NB4 (cell line): ENCODE measurements at regions not wholly inside any gene's neighbourhood (a gene's known extent, or its start where the extent isn't known, plus 50 kb on each side); places are given as distances from the start of the nearest gene placed in this dataset.

Source experiments
- MYC ChIP-seq: IDR thresholded peaks from 2 replicates; pipeline ENCODE4 v1.6.1; 2011; ENCODE audit warnings: low read depth, low read length
- POLR2A ChIP-seq: IDR thresholded peaks from 2 replicates; pipeline ENCODE4 v1.6.1; 2011; ENCODE audit warnings: mild to moderate bottlenecking; ENCODE audit not compliant: insufficient read length; ENCODE audit errors: extremely low read depth
- TF ChIP-seq, protein P1 (sequence below): IDR thresholded peaks from one replicate; pipeline ENCODE4 v1.5.1; 2012; ENCODE audit warnings: low read depth, low read length
- TF ChIP-seq, protein P2 (sequence below): IDR thresholded peaks from 2 replicates; pipeline ENCODE4 v1.6.1; 2011; ENCODE audit warnings: low read depth, low read length

DNA sequence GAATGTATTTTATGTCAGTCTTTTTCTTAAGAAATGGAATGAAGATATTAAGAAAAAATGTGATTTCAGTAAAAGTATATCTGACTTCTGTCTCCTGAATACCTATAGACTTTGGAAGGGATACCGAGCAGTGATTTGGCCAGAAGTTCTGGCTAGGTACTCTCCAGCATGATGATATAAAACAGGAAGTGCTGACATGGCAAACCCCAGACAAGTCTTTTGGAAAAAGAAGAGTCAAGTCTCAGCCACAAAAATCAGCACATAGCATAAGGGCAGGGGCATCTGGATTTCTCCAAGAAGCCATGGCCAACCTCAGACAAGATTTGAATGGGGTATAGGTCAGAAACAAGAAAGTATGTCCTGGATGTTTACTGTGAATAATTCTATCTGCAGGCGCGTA, 643.3 kb upstream of the ARRDC4 start:
- TF ChIP-seq, protein P1, sequence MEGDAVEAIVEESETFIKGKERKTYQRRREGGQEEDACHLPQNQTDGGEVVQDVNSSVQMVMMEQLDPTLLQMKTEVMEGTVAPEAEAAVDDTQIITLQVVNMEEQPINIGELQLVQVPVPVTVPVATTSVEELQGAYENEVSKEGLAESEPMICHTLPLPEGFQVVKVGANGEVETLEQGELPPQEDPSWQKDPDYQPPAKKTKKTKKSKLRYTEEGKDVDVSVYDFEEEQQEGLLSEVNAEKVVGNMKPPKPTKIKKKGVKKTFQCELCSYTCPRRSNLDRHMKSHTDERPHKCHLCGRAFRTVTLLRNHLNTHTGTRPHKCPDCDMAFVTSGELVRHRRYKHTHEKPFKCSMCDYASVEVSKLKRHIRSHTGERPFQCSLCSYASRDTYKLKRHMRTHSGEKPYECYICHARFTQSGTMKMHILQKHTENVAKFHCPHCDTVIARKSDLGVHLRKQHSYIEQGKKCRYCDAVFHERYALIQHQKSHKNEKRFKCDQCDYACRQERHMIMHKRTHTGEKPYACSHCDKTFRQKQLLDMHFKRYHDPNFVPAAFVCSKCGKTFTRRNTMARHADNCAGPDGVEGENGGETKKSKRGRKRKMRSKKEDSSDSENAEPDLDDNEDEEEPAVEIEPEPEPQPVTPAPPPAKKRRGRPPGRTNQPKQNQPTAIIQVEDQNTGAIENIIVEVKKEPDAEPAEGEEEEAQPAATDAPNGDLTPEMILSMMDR, result no peak
- TF ChIP-seq POLR2A (no peak), MYC (no peak)
- TF ChIP-seq, protein P2, sequence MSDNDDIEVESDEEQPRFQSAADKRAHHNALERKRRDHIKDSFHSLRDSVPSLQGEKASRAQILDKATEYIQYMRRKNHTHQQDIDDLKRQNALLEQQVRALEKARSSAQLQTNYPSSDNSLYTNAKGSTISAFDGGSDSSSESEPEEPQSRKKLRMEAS, result no peak
